Liver (tissue), 8 donors: ENCODE measurements at regions not wholly inside any gene's neighbourhood (a gene's known extent, or its start where the extent isn't known, plus 50 kb on each side); places are given as distances from the start of the nearest gene placed in this dataset.

ENCODE experiments used
- DNase-seq: peaks from one replicate; pipeline ENCODE4 v3.0.0-alpha.2; 2017; ENCODE audit warnings: low spot score
- H3K27ac ChIP-seq, 2 donors: one replicate each; pipeline ENCODE4 v1.7.0; 2013; ENCODE audit warnings: inconsistent platforms in 2 of 2, low read length in 2 of 2, control low read depth in 1 of 2, low read depth in 1 of 2, mild to moderate bottlenecking in 1 of 2
- H3K27me3 ChIP-seq, 4 donors: one replicate each; pipeline versions ENCODE4 v1.6.1 to v1.7.0; 2013; ENCODE audit warnings: low read length in 3 of 4, inconsistent platforms in 1 of 4, mild to moderate bottlenecking in 1 of 4, moderate library complexity in 1 of 4; ENCODE audit not compliant: control insufficient read depth in 4 of 4, insufficient read depth in 4 of 4
- H3K36me3 ChIP-seq, 4 donors: one replicate each; pipeline versions ENCODE4 v1.6.1 to v1.7.0; 2013; ENCODE audit warnings: low read length in 3 of 4, mild to moderate bottlenecking in 3 of 4, low read depth in 1 of 4, moderate library complexity in 1 of 4; ENCODE audit not compliant: control insufficient read depth in 4 of 4, insufficient read depth in 3 of 4
- H3K4me1 ChIP-seq, 4 donors: one replicate each; pipeline versions ENCODE4 v1.6.1 to v1.7.0; 2013; ENCODE audit warnings: low read length in 3 of 4, mild to moderate bottlenecking in 3 of 4, moderate library complexity in 1 of 4; ENCODE audit not compliant: control insufficient read depth in 4 of 4, insufficient read depth in 4 of 4
- H3K4me3 ChIP-seq, 3 donors: one replicate each; pipeline versions ENCODE4 v1.6.1 to v1.7.0; 2013; ENCODE audit warnings: low read length in 3 of 3, control low read depth in 1 of 3, low read depth in 1 of 3, mild to moderate bottlenecking in 1 of 3
- H3K9ac ChIP-seq, 2 donors: one replicate each; pipeline ENCODE4 v1.7.0; 2013; ENCODE audit warnings: low read length in 2 of 2, mild to moderate bottlenecking in 2 of 2, moderate library complexity in 2 of 2, control low read depth in 1 of 2, low read depth in 1 of 2
- H3K9me3 ChIP-seq, 4 donors: one replicate each; pipeline versions ENCODE4 v1.6.1 to v1.7.0; 2013; ENCODE audit warnings: low read length in 3 of 4; ENCODE audit not compliant: control insufficient read depth in 4 of 4
- ATF3 ChIP-seq: IDR thresholded peaks from 2 replicates; pipeline ENCODE4 v1.6.1; 2016; ENCODE audit warnings: antibody characterized with exemption
- CTCF ChIP-seq: fragments of 150-350 bp; IDR thresholded peaks from 2 replicates; pipeline ENCODE4 v1.5.1; 2017; ENCODE audit warnings: improper control_type of control experiment, low read depth, low read length; ENCODE audit not compliant: missing input control
- EGR1 ChIP-seq, 2 donors: IDR thresholded peaks; 2 replicates each; pipeline ENCODE4 v1.6.1; 2016 to 2018; ENCODE audit warnings: antibody characterized with exemption in 2 of 2, low read depth in 2 of 2
- FOXA1 ChIP-seq: IDR thresholded peaks from 2 replicates; pipeline ENCODE4 v1.6.1; 2016; ENCODE audit warnings: antibody characterized with exemption
- FOXA2 ChIP-seq: IDR thresholded peaks from 2 replicates; pipeline ENCODE4 v1.6.1; 2016; ENCODE audit warnings: antibody characterized with exemption
- GABPA ChIP-seq, 2 donors: IDR thresholded peaks in 1 of 2; conservative IDR thresholded peaks in 1 of 2; 2 replicates each; pipeline ENCODE4 v1.6.1; 2016; ENCODE audit warnings: antibody characterized with exemption in 2 of 2, mild to moderate bottlenecking in 1 of 2, moderate library complexity in 1 of 2
- HNF4A ChIP-seq, 2 donors: conservative IDR thresholded peaks; 2 replicates each; pipeline ENCODE4 v1.6.1; 2016; ENCODE audit warnings: antibody characterized with exemption in 2 of 2, mild to moderate bottlenecking in 2 of 2
- HNF4G ChIP-seq: IDR thresholded peaks from 2 replicates; pipeline ENCODE4 v1.6.1; 2016; ENCODE audit warnings: antibody characterized with exemption
- JUND ChIP-seq, 2 donors: IDR thresholded peaks; 2 replicates each; pipeline ENCODE4 v1.6.1; 2016; ENCODE audit warnings: antibody characterized with exemption in 2 of 2
- MAX ChIP-seq: IDR thresholded peaks from 2 replicates; pipeline ENCODE4 v1.6.1; 2016; ENCODE audit warnings: antibody characterized with exemption
- NR2F2 ChIP-seq: IDR thresholded peaks from 2 replicates; pipeline ENCODE4 v1.6.1; 2016; ENCODE audit warnings: antibody characterized with exemption
- RAD21 ChIP-seq, 2 donors: IDR thresholded peaks; 2 replicates each; pipeline ENCODE4 v1.6.1; 2016; ENCODE audit warnings: antibody characterized with exemption in 2 of 2, mild to moderate bottlenecking in 2 of 2
- REST ChIP-seq: IDR thresholded peaks from 2 replicates; pipeline ENCODE4 v1.6.1; 2016; ENCODE audit warnings: antibody characterized with exemption, mild to moderate bottlenecking
- RXRA ChIP-seq, 2 donors: IDR thresholded peaks; 2 replicates each; pipeline ENCODE4 v1.6.1; 2017 to 2018; ENCODE audit warnings: antibody characterized with exemption in 2 of 2, mild to moderate bottlenecking in 1 of 2
- SP1 ChIP-seq: IDR thresholded peaks from 2 replicates; pipeline ENCODE4 v1.6.1; 2018; ENCODE audit warnings: antibody characterized with exemption, mild to moderate bottlenecking
- TAF1 ChIP-seq: conservative IDR thresholded peaks from 2 replicates; pipeline ENCODE4 v1.6.1; 2016; ENCODE audit warnings: antibody characterized with exemption, mild to moderate bottlenecking
- YY1 ChIP-seq: IDR thresholded peaks from 2 replicates; pipeline ENCODE4 v1.6.1; 2016; ENCODE audit warnings: antibody characterized with exemption, mild to moderate bottlenecking
- ZBTB33 ChIP-seq: IDR thresholded peaks from 2 replicates; pipeline ENCODE4 v1.6.1; 2016; ENCODE audit warnings: antibody characterized with exemption
- WGBS: extraction: QIAGEN DNeasy Blood & Tissue Kit; methylation state at CpG from one replicate; pipeline ENCODE4 v1.1.7; 2013; 5-methylcytosine and 5-hydroxymethylcytosine counted together
- donor health status: healthy.
- donor health status: healthy.
- donor health status: healthy.
- donor health status: healthy.
- donor health status: healthy.

GRCh38 chr3:164267053-164267452, 811.2 kb downstream of the SI start:
- Histone ChIP-seq H3K9ac (no peak overlapping the region), H3K9me3 (no peaks in the 10 kb centered on the region), H3K27ac (no peak overlapping the region), H3K4me1 (no peaks in the 10 kb centered on the region), H3K36me3 (no peaks in the 10 kb centered on the region), H3K27me3 (no peaks in the 10 kb centered on the region), H3K4me3 (no peak overlapping the region)
- no peak for DNase-seq
- TF ChIP-seq SP1 (no peak), ATF3 (no peak), MAX (no peak), HNF4G (no peak), NR2F2 (no peak), FOXA1 (no peak), CTCF (no peak), RAD21 (IDR thresholded peaks at IDR 0.05) (no peak), RXRA (IDR thresholded peaks at IDR 0.05) (no peak)

- TF ChIP-seq HNF4A (conservative IDR thresholded peaks at IDR 0.05) (no peak), NR2F2 (no peak), EGR1 (IDR thresholded peaks at IDR 0.05; ENCODE audit: low read depth in 2 of 2) (no peak), YY1 (no peak)
- Histone ChIP-seq H3K9ac (no peak overlapping the region), H3K27ac (no peak overlapping the region), H3K4me1 (no peaks in the 10 kb centered on the region), H3K36me3 (no peaks in the 10 kb centered on the region), H3K27me3 (no peaks in the 10 kb centered on the region), H3K4me3 (no peak overlapping the region), H3K9me3 (no peaks in the 10 kb centered on the region)
- DNase-seq, result no peak
- WGBS, result 70% methylated on average over 1 of the region's 1 CpG
These were observed 827.4 kb downstream of the SI start for GRCh38 chr3:164250923-164251322.

- H3K27ac ChIP-seq, result no peak overlapping the region
- no peaks in the 10 kb centered on the region for H3K4me1 ChIP-seq
- DNase-seq, result no peak
- no peaks in the 10 kb centered on the region for H3K27me3 ChIP-seq
- no peaks in the 10 kb centered on the region for H3K36me3 ChIP-seq
- H3K9me3 ChIP-seq, result no peaks in the 10 kb centered on the region
- no peak overlapping the region for H3K4me3 ChIP-seq
- 84% methylated on average over 3 of the region's 3 CpGs for WGBS
- H3K9ac ChIP-seq, result no peak overlapping the region
- no peak for TF ChIP-seq JUND (IDR thresholded peaks at IDR 0.05)
- no peak for TF ChIP-seq HNF4A (conservative IDR thresholded peaks at IDR 0.05)
- TF ChIP-seq NR2F2, result no peak
- no peak for TF ChIP-seq ATF3
- no peak for TF ChIP-seq ZBTB33
- no peak for TF ChIP-seq MAX
- TF ChIP-seq FOXA2, result no peak
- TF ChIP-seq HNF4G, result no peak
- no peak for TF ChIP-seq GABPA (IDR thresholded peaks at IDR 0.05 in 1 of 2, conservative IDR thresholded peaks at IDR 0.05 in 1 of 2)
- TF ChIP-seq FOXA1, result no peak
- no peak for TF ChIP-seq TAF1
- no peak for TF ChIP-seq SP1
- TF ChIP-seq CTCF, result no peak
- no peak for TF ChIP-seq REST
- TF ChIP-seq RXRA (IDR thresholded peaks at IDR 0.05), result no peak
- no peak for TF ChIP-seq RAD21 (IDR thresholded peaks at IDR 0.05)
These were observed 841.4 kb downstream of the SI start for GRCh38 chr3:164236851-164237250.
